ENCODE measurements at regions not wholly inside any gene's neighbourhood (a gene's known extent, or its start where the extent isn't known, plus 50 kb on each side); places are given as distances from the start of the nearest gene placed in this dataset.
"Not testable (repeated sequence)": the region's sequence is repeated elsewhere in the genome, so short reads cannot be mapped to it uniquely, and the experiment has no call there.

DNA sequence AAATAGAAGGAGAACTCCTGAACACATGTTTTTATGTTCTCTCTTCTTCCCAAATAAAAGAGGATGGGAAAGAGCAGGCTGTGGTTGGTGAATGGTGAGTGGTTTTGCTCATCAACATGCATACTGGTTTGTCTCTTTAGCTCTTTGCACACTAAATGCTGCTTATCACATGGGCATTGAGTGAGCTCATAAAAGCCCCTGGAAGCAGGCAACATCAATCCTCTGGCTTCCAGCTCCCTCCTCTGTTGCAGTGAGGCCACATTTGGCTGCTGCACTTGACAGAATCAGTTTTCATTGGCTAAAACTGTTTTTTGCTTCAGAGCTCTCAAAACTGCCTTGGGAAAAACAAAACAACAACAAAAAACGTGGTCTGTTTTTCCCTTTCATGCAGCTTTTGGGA, 1308.2 kb upstream of the NRXN1 start:
- Histone ChIP-seq H3K27me3 (ENCODE audit: control insufficient read depth, extremely low read depth, insufficient read depth, low read length) (no peaks in the 10 kb centered on the region), H2AFZ (ENCODE audit: control insufficient read depth, low read length) (no peak overlapping the region), H3K9me3 (ENCODE audit: control insufficient read depth, low read depth, low read length) (no peaks in the 10 kb centered on the region), H3K79me2 (ENCODE audit: control insufficient read depth, insufficient read depth, low read length) (no peaks in the 10 kb centered on the region), H3K36me3 (ENCODE audit: control insufficient read depth in 2 of 2, extremely low read depth in 1 of 2, insufficient read depth in 2 of 2, low read length in 2 of 2) (no peaks in the 10 kb centered on the region), H3K4me1 (ENCODE audit: control insufficient read depth, extremely low read depth, insufficient read depth, low read length) (no peaks in the 10 kb centered on the region), H3K9ac (ENCODE audit: control insufficient read depth, extremely low read depth, insufficient read depth, low read length) (no peak overlapping the region), H4K20me1 (ENCODE audit: control insufficient read depth, extremely low read depth, insufficient read depth, low read length) (no peaks in the 10 kb centered on the region), H3K9me1 (ENCODE audit: control insufficient read depth, extremely low read depth, insufficient read depth, low read length) (no peaks in the 10 kb centered on the region), H3K4me2 (ENCODE audit: control insufficient read depth, extremely low read depth, insufficient read depth, low read depth, low read length) (no peak overlapping the region), H3K4me3 (ENCODE audit: control insufficient read depth in 2 of 3, extremely low read depth in 1 of 3, insufficient read depth in 2 of 3, low read depth in 1 of 3, low read length in 3 of 3) (no peak overlapping the region), H3K27ac (ENCODE audit: control insufficient read depth, insufficient read depth, low read length) (no peak overlapping the region)
- TF ChIP-seq CTCF (optimal IDR thresholded peaks at IDR 0.05 in 1 of 3, IDR thresholded peaks at IDR 0.05 in 1 of 3, conservative IDR thresholded peaks at IDR 0.05 in 1 of 3; ENCODE audit: extremely low read depth in 1 of 3, insufficient read depth in 2 of 3, low read length in 3 of 3) (no peak), EZH2 (IDR thresholded peaks at IDR 0.05; ENCODE audit: low read length) (no peak)
- FAIRE-seq (no peak), DNase-seq (ENCODE audit: low read depth, low spot score) (no peak)
- dilution Hi-C loops (cut with MboI; ENCODE audit: extremely low pct_ligation_motif_present, low sequenced_read_pairs) = no loop called here

DNA sequence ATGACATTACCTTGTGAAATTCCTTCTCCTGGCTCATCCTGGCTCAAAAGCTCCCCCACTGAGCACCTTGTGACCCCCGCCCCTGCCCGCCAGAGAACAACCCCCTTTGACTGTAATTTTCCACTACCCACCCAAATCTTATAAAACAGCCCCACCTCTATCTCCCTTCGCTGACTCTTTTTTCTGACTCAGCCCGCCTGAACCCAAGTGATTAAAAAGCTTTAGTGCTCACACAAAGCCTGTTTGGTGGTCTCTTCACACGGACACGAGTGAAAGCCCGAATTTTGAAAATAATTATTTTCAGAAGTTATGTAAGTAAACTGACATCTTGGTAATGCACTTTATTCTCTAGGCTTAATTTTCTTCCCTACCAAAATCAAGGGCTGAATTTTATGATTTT, 1305.9 kb upstream of the NRXN1 start:
- H3K4me1 ChIP-seq (ENCODE audit: control insufficient read depth, extremely low read depth, insufficient read depth, low read length); H3K79me2 ChIP-seq (ENCODE audit: control insufficient read depth, insufficient read depth, low read length); H2AFZ ChIP-seq (ENCODE audit: control insufficient read depth, low read length); H3K27ac ChIP-seq (ENCODE audit: control insufficient read depth, insufficient read depth, low read length); H3K27me3 ChIP-seq (ENCODE audit: control insufficient read depth, extremely low read depth, insufficient read depth, low read length); H3K9me1 ChIP-seq (ENCODE audit: control insufficient read depth, extremely low read depth, insufficient read depth, low read length); dilution Hi-C loops (cut with MboI; ENCODE audit: extremely low pct_ligation_motif_present, low sequenced_read_pairs); H4K20me1 ChIP-seq (ENCODE audit: control insufficient read depth, extremely low read depth, insufficient read depth, low read length); DNase-seq (ENCODE audit: low read depth, low spot score); H3K4me2 ChIP-seq (ENCODE audit: control insufficient read depth, extremely low read depth, insufficient read depth, low read depth, low read length); FAIRE-seq; H3K4me3 ChIP-seq (ENCODE audit: control insufficient read depth in 2 of 3, extremely low read depth in 1 of 3, insufficient read depth in 2 of 3, low read depth in 1 of 3, low read length in 3 of 3); H3K9me3 ChIP-seq (ENCODE audit: control insufficient read depth, low read depth, low read length); H3K9ac ChIP-seq (ENCODE audit: control insufficient read depth, extremely low read depth, insufficient read depth, low read length); H3K36me3 ChIP-seq (ENCODE audit: control insufficient read depth in 2 of 2, extremely low read depth in 1 of 2, insufficient read depth in 2 of 2, low read length in 2 of 2): not testable (repeated sequence)

DNA sequence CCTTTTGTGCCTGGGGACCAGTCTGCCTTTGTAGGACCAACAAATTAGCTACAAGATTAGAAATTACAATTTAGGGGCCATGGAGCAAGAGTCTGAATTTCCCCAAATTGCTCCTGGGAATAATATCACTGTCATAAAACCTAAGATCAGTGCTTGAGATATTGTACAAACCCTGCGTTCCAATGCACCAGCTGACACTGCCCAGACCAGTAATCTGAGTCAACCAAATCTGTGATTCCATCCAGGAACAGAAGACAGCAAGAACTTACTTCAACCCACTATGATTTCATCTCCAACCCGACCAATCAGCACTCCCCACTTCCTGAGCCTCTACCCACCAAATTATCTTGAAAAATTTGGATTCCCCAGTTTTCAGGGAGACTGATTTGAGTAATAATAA, 1305.0 kb upstream of the NRXN1 start:
- no peak for FAIRE-seq
- H3K4me2 ChIP-seq (ENCODE audit: control insufficient read depth, extremely low read depth, insufficient read depth, low read depth, low read length) = no peak overlapping the region

More for the DNA sequence above, 1305.0 kb upstream of the NRXN1 start:
- Histone ChIP-seq H3K27ac (ENCODE audit: control insufficient read depth, insufficient read depth, low read length) (no peak overlapping the region), H3K4me3 (ENCODE audit: control insufficient read depth in 2 of 3, extremely low read depth in 1 of 3, insufficient read depth in 2 of 3, low read depth in 1 of 3, low read length in 3 of 3) (no peak overlapping the region), H4K20me1 (ENCODE audit: control insufficient read depth, extremely low read depth, insufficient read depth, low read length) (no peaks in the 10 kb centered on the region), H3K9me3 (ENCODE audit: control insufficient read depth, low read depth, low read length) (no peaks in the 10 kb centered on the region), H3K9me1 (ENCODE audit: control insufficient read depth, extremely low read depth, insufficient read depth, low read length) (no peaks in the 10 kb centered on the region), H3K9ac (ENCODE audit: control insufficient read depth, extremely low read depth, insufficient read depth, low read length) (no peak overlapping the region), H3K4me1 (ENCODE audit: control insufficient read depth, extremely low read depth, insufficient read depth, low read length) (no peaks in the 10 kb centered on the region), H3K79me2 (ENCODE audit: control insufficient read depth, insufficient read depth, low read length) (no peaks in the 10 kb centered on the region), H3K27me3 (ENCODE audit: control insufficient read depth, extremely low read depth, insufficient read depth, low read length) (no peaks in the 10 kb centered on the region), H3K36me3 (ENCODE audit: control insufficient read depth in 2 of 2, extremely low read depth in 1 of 2, insufficient read depth in 2 of 2, low read length in 2 of 2) (no peaks in the 10 kb centered on the region), H2AFZ (ENCODE audit: control insufficient read depth, low read length) (no peak overlapping the region)
- dilution Hi-C loops (cut with MboI; ENCODE audit: extremely low pct_ligation_motif_present, low sequenced_read_pairs) = no loop called here
- no peak for DNase-seq (ENCODE audit: low read depth, low spot score)
- TF ChIP-seq CTCF (optimal IDR thresholded peaks at IDR 0.05 in 1 of 3, IDR thresholded peaks at IDR 0.05 in 1 of 3, conservative IDR thresholded peaks at IDR 0.05 in 1 of 3; ENCODE audit: extremely low read depth in 1 of 3, insufficient read depth in 2 of 3, low read length in 3 of 3) (no peak), EZH2 (IDR thresholded peaks at IDR 0.05; ENCODE audit: low read length) (no peak)
